PFSK-1 (cell line): ENCODE measurements at regions not wholly inside any gene's neighbourhood (a gene's known extent, or its start where the extent isn't known, plus 50 kb on each side); places are given as distances from the start of the nearest gene placed in this dataset.

Source experiments
- POLR2AphosphoS5 ChIP-seq: IDR thresholded peaks from 2 replicates; pipeline ENCODE4 v1.6.1; 2012; ENCODE audit warnings: low read depth, mild to moderate bottlenecking, control low read depth, low read length, moderate library complexity
- SIN3A ChIP-seq: IDR thresholded peaks from 2 replicates; pipeline ENCODE4 v1.6.1; 2012; ENCODE audit warnings: mild to moderate bottlenecking, low read length, moderate library complexity, borderline replicate concordance; ENCODE audit not compliant: insufficient read depth
- TAF1 ChIP-seq: IDR thresholded peaks from 2 replicates; pipeline ENCODE4 v1.6.1; 2012; ENCODE audit warnings: low read length, control low read depth, borderline replicate concordance; ENCODE audit not compliant: insufficient read depth
- TF ChIP-seq, protein P1 (sequence below), 2 experiments: IDR thresholded peaks; 2 replicates each; pipeline versions ENCODE4 v1.6.1 to v1.8.0; 2011 to 2012; ENCODE audit warnings: low read depth in 2 of 2, low read length in 2 of 2, control low read depth in 1 of 2, inconsistent platforms in 1 of 2, mild to moderate bottlenecking in 1 of 2, moderate library complexity in 1 of 2; ENCODE audit not compliant: insufficient read depth in 1 of 2

DNA sequence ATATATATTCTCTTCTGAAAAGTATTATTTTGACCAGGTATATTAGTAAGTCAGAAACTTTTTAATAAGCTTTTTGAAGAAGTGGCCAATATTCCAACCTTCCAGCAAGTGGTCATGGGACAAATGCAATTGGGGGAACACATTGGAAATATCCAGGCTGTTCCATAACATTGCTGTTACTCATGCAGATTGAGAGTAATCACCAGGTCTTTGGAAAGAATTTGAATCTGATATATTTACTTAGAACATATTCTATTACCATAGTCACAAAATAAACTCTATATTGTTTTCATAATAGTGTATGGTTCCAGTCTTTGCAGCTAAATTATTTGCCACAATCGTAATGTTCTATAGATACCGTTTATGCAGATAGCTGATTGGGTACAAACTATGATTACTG lies 102.8 kb downstream of the TAF11L14 start:
- TF ChIP-seq SIN3A = no peak
- no peak for TF ChIP-seq TAF1
- no peak for TF ChIP-seq POLR2AphosphoS5
- TF ChIP-seq, protein P1, sequence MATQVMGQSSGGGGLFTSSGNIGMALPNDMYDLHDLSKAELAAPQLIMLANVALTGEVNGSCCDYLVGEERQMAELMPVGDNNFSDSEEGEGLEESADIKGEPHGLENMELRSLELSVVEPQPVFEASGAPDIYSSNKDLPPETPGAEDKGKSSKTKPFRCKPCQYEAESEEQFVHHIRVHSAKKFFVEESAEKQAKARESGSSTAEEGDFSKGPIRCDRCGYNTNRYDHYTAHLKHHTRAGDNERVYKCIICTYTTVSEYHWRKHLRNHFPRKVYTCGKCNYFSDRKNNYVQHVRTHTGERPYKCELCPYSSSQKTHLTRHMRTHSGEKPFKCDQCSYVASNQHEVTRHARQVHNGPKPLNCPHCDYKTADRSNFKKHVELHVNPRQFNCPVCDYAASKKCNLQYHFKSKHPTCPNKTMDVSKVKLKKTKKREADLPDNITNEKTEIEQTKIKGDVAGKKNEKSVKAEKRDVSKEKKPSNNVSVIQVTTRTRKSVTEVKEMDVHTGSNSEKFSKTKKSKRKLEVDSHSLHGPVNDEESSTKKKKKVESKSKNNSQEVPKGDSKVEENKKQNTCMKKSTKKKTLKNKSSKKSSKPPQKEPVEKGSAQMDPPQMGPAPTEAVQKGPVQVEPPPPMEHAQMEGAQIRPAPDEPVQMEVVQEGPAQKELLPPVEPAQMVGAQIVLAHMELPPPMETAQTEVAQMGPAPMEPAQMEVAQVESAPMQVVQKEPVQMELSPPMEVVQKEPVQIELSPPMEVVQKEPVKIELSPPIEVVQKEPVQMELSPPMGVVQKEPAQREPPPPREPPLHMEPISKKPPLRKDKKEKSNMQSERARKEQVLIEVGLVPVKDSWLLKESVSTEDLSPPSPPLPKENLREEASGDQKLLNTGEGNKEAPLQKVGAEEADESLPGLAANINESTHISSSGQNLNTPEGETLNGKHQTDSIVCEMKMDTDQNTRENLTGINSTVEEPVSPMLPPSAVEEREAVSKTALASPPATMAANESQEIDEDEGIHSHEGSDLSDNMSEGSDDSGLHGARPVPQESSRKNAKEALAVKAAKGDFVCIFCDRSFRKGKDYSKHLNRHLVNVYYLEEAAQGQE (IDR thresholded peaks at IDR 0.05; ENCODE audit: insufficient read depth in 1 of 2, low read depth in 2 of 2, low read length in 2 of 2) = no peak
